ENCODE measurements at regions not wholly inside any gene's neighbourhood (a gene's known extent, or its start where the extent isn't known, plus 50 kb on each side); places are given as distances from the start of the nearest gene placed in this dataset.

GRCh38 chrX:16251782-16252181 lies 84.5 kb downstream of the MAGEB17 start:
- Histone ChIP-seq H3K27ac (no peak overlapping the region), H3K36me3 (no peaks in the 10 kb centered on the region), H3K27me3 (no peaks in the 10 kb centered on the region), H3K4me1 (no peaks in the 10 kb centered on the region), H3K9me3 (peaks cover 0 to 5% (median 0%) of the 10 kb centered on the region in 3 donors), H3K4me3 (no peak overlapping the region)
- no peak for TF ChIP-seq CTCF (IDR thresholded peaks at IDR 0.05)
- intact Hi-C loops (cut with DNase I; ENCODE audit: low total_unique reads): no loop called here
- no peak for DNase-seq

GRCh38 chrX:16258882-16259281 lies 91.6 kb downstream of the MAGEB17 start:
- H3K4me3 ChIP-seq: no peak overlapping the region
- H3K4me1 ChIP-seq: no peaks in the 10 kb centered on the region
- no peak for TF ChIP-seq CTCF (IDR thresholded peaks at IDR 0.05)
- no peak overlapping the region for H3K27ac ChIP-seq
- intact Hi-C loops (cut with DNase I; ENCODE audit: low total_unique reads): no loop called here
- H3K27me3 ChIP-seq: no peaks in the 10 kb centered on the region
- H3K36me3 ChIP-seq: no peaks in the 10 kb centered on the region
- H3K9me3 ChIP-seq: peaks cover 0 to 9% (median 0%) of the 10 kb centered on the region in 3 donors
- DNase-seq: no peak

DNA sequence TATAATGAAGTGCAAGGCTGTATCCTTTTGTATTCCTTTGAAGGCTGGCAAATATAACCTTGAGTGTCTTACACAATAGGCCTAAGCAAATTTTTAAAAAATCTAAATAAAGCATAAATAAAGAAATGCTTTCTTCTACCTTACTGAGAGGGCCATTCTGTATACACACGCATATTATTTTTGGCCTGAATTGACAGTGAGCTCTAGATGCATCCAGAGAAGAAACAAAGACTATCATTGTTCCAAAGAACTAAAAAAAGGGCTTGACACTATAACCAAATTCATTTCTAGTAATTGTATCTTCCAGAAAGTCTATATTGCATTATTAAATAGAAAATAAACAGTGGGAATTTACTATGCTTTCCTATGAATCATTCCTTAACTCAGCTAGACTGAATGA lies 100.2 kb downstream of the MAGEB17 start:
- H3K9me3 ChIP-seq: peaks cover 0 to 6% (median 0%) of the 10 kb centered on the region in 3 donors
- H3K4me1 ChIP-seq: no peaks in the 10 kb centered on the region
- no peaks in the 10 kb centered on the region for H3K27me3 ChIP-seq
- H3K27ac ChIP-seq: no peak overlapping the region
- DNase-seq: no peak
- H3K4me3 ChIP-seq: no peak overlapping the region
- TF ChIP-seq CTCF (IDR thresholded peaks at IDR 0.05): no peak
- no peaks in the 10 kb centered on the region for H3K36me3 ChIP-seq
- intact Hi-C loops (cut with DNase I; ENCODE audit: low total_unique reads): no loop called here

- no peak for TF ChIP-seq CTCF (IDR thresholded peaks at IDR 0.05)
- Histone ChIP-seq H3K9me3 (peaks cover 0 to 6% (median 0%) of the 10 kb centered on the region in 3 donors), H3K27ac (no peak overlapping the region), H3K27me3 (no peaks in the 10 kb centered on the region), H3K36me3 (no peaks in the 10 kb centered on the region), H3K4me1 (no peaks in the 10 kb centered on the region), H3K4me3 (no peak overlapping the region)
- DNase-seq: no peak
- intact Hi-C loops (cut with DNase I; ENCODE audit: low total_unique reads): no loop called here
Observed at GRCh38 chrX:16268206-16268605, 100.9 kb downstream of the MAGEB17 start.

GRCh38 chrX:16278927-16279326 lies 111.6 kb downstream of the MAGEB17 start:
- DNase-seq: no peak
- Histone ChIP-seq H3K4me1 (no peaks in the 10 kb centered on the region), H3K9me3 (no peaks in the 10 kb centered on the region), H3K27ac (no peak overlapping the region), H3K27me3 (no peaks in the 10 kb centered on the region), H3K36me3 (no peaks in the 10 kb centered on the region), H3K4me3 (no peak overlapping the region)
- intact Hi-C loops (cut with DNase I; ENCODE audit: low total_unique reads): no loop called here
- no peak for TF ChIP-seq CTCF (IDR thresholded peaks at IDR 0.05)

GRCh38 chrX:16282209-16282608 lies 114.9 kb downstream of the MAGEB17 start:
- TF ChIP-seq CTCF (IDR thresholded peaks at IDR 0.05): no peak
- Histone ChIP-seq H3K27ac (no peak overlapping the region), H3K4me1 (no peaks in the 10 kb centered on the region)

More at GRCh38 chrX:16282209-16282608, 114.9 kb downstream of the MAGEB17 start:
- Histone ChIP-seq H3K36me3 (no peaks in the 10 kb centered on the region), H3K9me3 (no peaks in the 10 kb centered on the region), H3K27me3 (no peaks in the 10 kb centered on the region), H3K4me3 (no peak overlapping the region)
- intact Hi-C loops (cut with DNase I; ENCODE audit: low total_unique reads): no loop called here
- DNase-seq: no peak

All from tibial artery (tissue), 4 donors.